LNCaP clone FGC (cell line): ENCODE measurements at regions not wholly inside any gene's neighbourhood (a gene's known extent, or its start where the extent isn't known, plus 50 kb on each side); places are given as distances from the start of the nearest gene placed in this dataset.
A peak's percentile ranks its signal among the peaks of the same experiment; 100 is the strongest.
"Not testable (repeated sequence)": the region's sequence is repeated elsewhere in the genome, so short reads cannot be mapped to it uniquely, and the experiment has no call there.

Experiments
- DNase-seq: peaks from one replicate; pipeline ENCODE4 v3.0.0-alpha.2; 2011; ENCODE audit warnings: low read depth
- H3K4me3 ChIP-seq: 2 replicates; pipeline ENCODE4 v1.5.1; 2011; ENCODE audit warnings: mild to moderate bottlenecking, low read depth, low read length, control low read depth
- CTCF ChIP-seq: IDR thresholded peaks from 2 replicates; pipeline ENCODE4 v1.5.1; 2012; ENCODE audit warnings: mild to moderate bottlenecking; ENCODE audit not compliant: control insufficient read depth, insufficient read depth; ENCODE audit errors: extremely low read depth

- no peak overlapping the region for H3K4me3 ChIP-seq
- DNase-seq: no peak
- no peak for TF ChIP-seq CTCF
Observed at GRCh38 chr1:68767941-68768340, 271.1 kb upstream of the DEPDC1 start.

- DNase-seq: no peak
- no peak for TF ChIP-seq CTCF
- no peak overlapping the region for H3K4me3 ChIP-seq
Observed at GRCh38 chr1:68770817-68771216, 273.9 kb upstream of the DEPDC1 start.

- TF ChIP-seq CTCF: no peak
- no peak overlapping the region for H3K4me3 ChIP-seq
- DNase-seq: no peak
Observed at GRCh38 chr1:68777851-68778250, 281.0 kb upstream of the DEPDC1 start.

GRCh38 chr1:68779841-68780240 lies 283.0 kb upstream of the DEPDC1 start:
- DNase-seq: not testable (repeated sequence)

GRCh38 chr1:68780919-68781318 lies 284.0 kb upstream of the DEPDC1 start:
- no peak for TF ChIP-seq CTCF
- DNase-seq: no peak
- H3K4me3 ChIP-seq: no peak overlapping the region

More at GRCh38 chr1:68779841-68780240, 283.0 kb upstream of the DEPDC1 start:
- H3K4me3 ChIP-seq: not testable (repeated sequence)

GRCh38 chr1:68782890-68783289 lies 286.0 kb upstream of the DEPDC1 start:
- DNase-seq: no peak
- peak; percentile 24; the same call in 1 of the 2 replicates for TF ChIP-seq CTCF
- no peak overlapping the region for H3K4me3 ChIP-seq

GRCh38 chr1:68785328-68785727 lies 288.4 kb upstream of the DEPDC1 start:
- DNase-seq: no peak
- no peak overlapping the region for H3K4me3 ChIP-seq
- no peak for TF ChIP-seq CTCF
